Mesendoderm (in vitro differentiated cells): ENCODE measurements at regions not wholly inside any gene's neighbourhood (a gene's known extent, or its start where the extent isn't known, plus 50 kb on each side); places are given as distances from the start of the nearest gene placed in this dataset.

ENCODE experiments used
- DNase-seq: peaks from one replicate; pipeline ENCODE4 v3.0.0; 2013
- H2AK5ac ChIP-seq: 2 replicates; pipeline ENCODE4 v1.6.1; 2013; ENCODE audit warnings: low read length, inconsistent platforms
- H2BK120ac ChIP-seq: 2 replicates; pipeline ENCODE4 v1.6.1; 2013; ENCODE audit warnings: low read depth, mild to moderate bottlenecking, low read length, moderate library complexity, mixed read lengths
- H2BK15ac ChIP-seq: replicated peaks from 2 replicates; pipeline ENCODE4 v1.6.1; 2013; ENCODE audit warnings: low read depth, mild to moderate bottlenecking, moderate library complexity
- H2BK5ac ChIP-seq: 2 replicates; pipeline ENCODE4 v1.6.1; 2013; ENCODE audit warnings: low read length, inconsistent platforms
- H3K18ac ChIP-seq: 2 replicates; pipeline ENCODE4 v1.6.1; 2013; ENCODE audit warnings: mild to moderate bottlenecking, low read length, mixed read lengths
- H3K23ac ChIP-seq: one replicate; pipeline ENCODE4 v1.6.1; 2013; ENCODE audit warnings: low read length
- H3K27ac ChIP-seq: 2 replicates; pipeline ENCODE4 v1.5.1; 2013; ENCODE audit warnings: low read depth, mild to moderate bottlenecking, inconsistent platforms, low read length, moderate library complexity
- H3K27me3 ChIP-seq: 2 replicates; pipeline ENCODE4 v1.6.1; 2013; ENCODE audit warnings: low read length, control low read depth, mild to moderate bottlenecking, inconsistent platforms; ENCODE audit not compliant: insufficient read depth, poor library complexity
- H3K36me3 ChIP-seq: 2 replicates; pipeline ENCODE4 v1.6.1; 2013; ENCODE audit warnings: low read length, inconsistent platforms; ENCODE audit not compliant: control insufficient read depth, insufficient read depth
- H3K4ac ChIP-seq: one replicate; pipeline ENCODE4 v1.6.1; 2013; ENCODE audit warnings: low read depth, mild to moderate bottlenecking, low read length, moderate library complexity
- H3K4me1 ChIP-seq: 2 replicates; pipeline ENCODE4 v1.6.1; 2013; ENCODE audit warnings: low read depth, low read length, inconsistent platforms; ENCODE audit not compliant: control insufficient read depth
- H3K4me2 ChIP-seq: 2 replicates; pipeline ENCODE4 v1.6.1; 2013; ENCODE audit warnings: low read length
- H3K4me3 ChIP-seq: 2 replicates; pipeline ENCODE4 v1.5.1; 2013; ENCODE audit warnings: mild to moderate bottlenecking, low read length
- H3K56ac ChIP-seq: one replicate; pipeline ENCODE4 v1.6.1; 2013; ENCODE audit warnings: low read length
- H3K79me1 ChIP-seq: 2 replicates; pipeline ENCODE4 v1.6.1; 2013; ENCODE audit warnings: low read length, inconsistent platforms
- H3K79me2 ChIP-seq: 2 replicates; pipeline ENCODE4 v1.6.1; 2013; ENCODE audit warnings: mild to moderate bottlenecking, low read length; ENCODE audit not compliant: control insufficient read depth, insufficient read depth
- H3K9ac ChIP-seq: 2 replicates; pipeline ENCODE4 v1.6.1; 2013; ENCODE audit warnings: low read length, inconsistent platforms
- H4K5ac ChIP-seq: one replicate; pipeline ENCODE4 v1.6.1; 2013; ENCODE audit warnings: low read length
- H4K8ac ChIP-seq: one replicate; pipeline ENCODE4 v1.6.1; 2013; ENCODE audit warnings: low read depth, mild to moderate bottlenecking, control low read depth, low read length, moderate library complexity
- WGBS: extraction: QIAGEN DNeasy Blood & Tissue Kit; methylation state at CpG from one replicate; pipeline ENCODE4 v1.1.7; 2013; ENCODE audit warnings: low lambda C conversion rate, missing lambda C conversion rate; ENCODE audit not compliant: insufficient coverage; ENCODE audit errors: extremely low coverage; 5-methylcytosine and 5-hydroxymethylcytosine counted together

DNA sequence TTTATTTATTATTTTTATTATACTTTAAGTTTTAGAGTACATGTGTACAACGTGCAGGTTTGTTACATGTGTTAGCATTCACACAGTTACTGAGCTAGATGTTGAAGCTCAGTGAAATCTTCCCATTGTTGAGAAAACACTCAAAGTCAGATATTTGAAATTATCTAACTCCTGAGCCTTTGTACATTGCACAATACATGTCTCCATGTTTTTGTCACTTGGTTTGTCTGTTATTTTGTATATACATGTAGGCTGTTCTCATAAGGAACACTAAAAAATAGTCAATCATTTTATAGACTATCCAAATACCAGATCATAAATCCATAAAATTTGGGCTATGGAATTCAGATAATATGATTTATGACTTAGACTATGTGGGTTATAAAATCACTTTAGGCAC is 1126.5 kb downstream of the NSUN3 start:
- Histone ChIP-seq H3K4me3 (no peak overlapping the region), H3K18ac (no peak overlapping the region), H3K56ac (no peak overlapping the region), H3K4me1 (no peaks in the 10 kb centered on the region), H3K4me2 (no peak overlapping the region), H4K5ac (no peak overlapping the region), H3K23ac (no peak overlapping the region), H3K27ac (no peak overlapping the region), H2BK15ac (no peak overlapping the region), H2AK5ac (no peak overlapping the region), H3K4ac (no peak overlapping the region), H3K79me2 (no peaks in the 10 kb centered on the region), H2BK5ac (no peak overlapping the region), H3K9ac (no peak overlapping the region), H4K8ac (no peak overlapping the region), H3K27me3 (no peaks in the 10 kb centered on the region), H2BK120ac (no peak overlapping the region), H3K79me1 (no peaks in the 10 kb centered on the region), H3K36me3 (no peaks in the 10 kb centered on the region)
- WGBS = no CpG with 5 or more reads among the region's 1 CpG
- no peak for DNase-seq

DNA sequence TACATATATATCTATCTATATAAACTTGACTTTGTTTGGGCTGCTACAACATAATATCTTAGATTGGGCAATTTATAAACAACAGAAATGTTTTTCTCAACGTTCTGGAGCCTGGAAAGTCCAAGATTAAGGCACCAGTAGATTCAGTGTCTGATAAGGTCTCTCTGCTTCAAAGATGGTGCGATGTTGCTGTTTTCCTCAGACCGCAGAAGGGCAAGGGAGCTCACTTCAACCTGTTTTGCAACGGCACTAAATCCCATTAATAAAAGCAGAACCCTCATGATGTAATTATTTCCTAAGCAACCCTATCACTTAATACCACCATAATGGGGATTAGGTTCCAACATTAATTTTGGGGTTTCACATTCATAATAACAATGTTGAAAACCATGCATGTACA is 1134.8 kb downstream of the NSUN3 start:
- no peak overlapping the region for H3K18ac ChIP-seq
- no peaks in the 10 kb centered on the region for H3K79me1 ChIP-seq
- H3K27me3 ChIP-seq = no peaks in the 10 kb centered on the region
- no peak overlapping the region for H4K8ac ChIP-seq
- H3K4me1 ChIP-seq = no peaks in the 10 kb centered on the region
- H2BK15ac ChIP-seq = no peak overlapping the region
- H2BK120ac ChIP-seq = no peak overlapping the region
- no peak overlapping the region for H3K27ac ChIP-seq
- no peak overlapping the region for H3K23ac ChIP-seq
- DNase-seq = no peak
- no peak overlapping the region for H2BK5ac ChIP-seq
- no peak overlapping the region for H3K9ac ChIP-seq
- H4K5ac ChIP-seq = no peak overlapping the region
- WGBS = no CpG with 5 or more reads among the region's 4 CpGs
- no peak overlapping the region for H3K56ac ChIP-seq
- no peak overlapping the region for H3K4me2 ChIP-seq
- no peak overlapping the region for H3K4me3 ChIP-seq
- H3K79me2 ChIP-seq = no peaks in the 10 kb centered on the region
- H3K36me3 ChIP-seq = no peaks in the 10 kb centered on the region
- H2AK5ac ChIP-seq = no peak overlapping the region
- H3K4ac ChIP-seq = no peak overlapping the region

DNA sequence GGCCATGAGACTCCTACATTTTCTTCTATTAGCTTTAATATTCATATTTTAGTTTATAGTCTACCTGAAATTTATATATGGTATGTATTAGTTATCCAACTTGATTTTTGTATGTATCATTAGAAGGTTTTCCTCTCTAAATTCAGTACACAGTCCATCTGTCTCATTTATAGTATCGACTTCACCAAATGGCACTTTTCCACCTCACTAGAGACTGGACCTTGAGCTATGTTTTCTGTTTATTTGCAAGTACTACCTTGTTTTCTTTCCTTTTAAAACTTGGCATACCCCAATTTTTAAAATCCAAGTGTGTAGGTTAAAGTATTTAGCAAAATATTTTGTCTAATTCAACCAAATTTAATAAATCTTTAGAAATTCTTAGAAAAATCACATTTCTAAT is 1137.5 kb downstream of the NSUN3 start:
- H3K27ac ChIP-seq = no peak overlapping the region
- no peak for DNase-seq
- no peak overlapping the region for H3K4ac ChIP-seq
- H4K5ac ChIP-seq = no peak overlapping the region
- H3K23ac ChIP-seq = no peak overlapping the region
- no peak overlapping the region for H3K56ac ChIP-seq
- no peaks in the 10 kb centered on the region for H3K27me3 ChIP-seq
- no peak overlapping the region for H3K4me3 ChIP-seq
- H3K79me1 ChIP-seq = no peaks in the 10 kb centered on the region
- H4K8ac ChIP-seq = no peak overlapping the region
- H3K79me2 ChIP-seq = no peaks in the 10 kb centered on the region
- H3K18ac ChIP-seq = no peak overlapping the region
- no peak overlapping the region for H2BK15ac ChIP-seq
- H2BK120ac ChIP-seq = no peak overlapping the region
- no peaks in the 10 kb centered on the region for H3K4me1 ChIP-seq
- no peak overlapping the region for H3K9ac ChIP-seq
- no CpG with 5 or more reads among the region's 1 CpG for WGBS
- no peak overlapping the region for H3K4me2 ChIP-seq
- H2BK5ac ChIP-seq = no peak overlapping the region
- no peak overlapping the region for H2AK5ac ChIP-seq
- no peaks in the 10 kb centered on the region for H3K36me3 ChIP-seq

DNA sequence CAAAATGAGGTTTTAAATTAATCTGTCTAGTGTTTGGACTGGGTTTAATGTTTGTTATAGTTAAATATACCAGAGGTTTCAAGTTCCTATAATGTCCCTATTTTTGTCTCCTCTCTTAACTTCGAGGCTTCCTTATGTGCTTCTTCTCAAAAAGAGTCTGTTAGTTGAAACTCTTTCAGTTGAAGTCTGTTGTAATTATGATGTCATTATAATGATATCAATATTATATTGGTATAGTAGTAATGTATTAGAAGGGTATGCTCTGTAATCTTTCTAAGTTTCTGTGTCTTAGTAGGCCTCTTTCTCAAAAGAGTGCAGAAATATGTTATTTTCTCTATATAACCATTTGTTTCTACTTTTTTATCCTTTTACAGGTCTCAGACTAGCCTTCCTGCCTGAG is 1148.0 kb downstream of the NSUN3 start:
- no peak overlapping the region for H3K4me2 ChIP-seq
- H3K27me3 ChIP-seq = no peaks in the 10 kb centered on the region
- H3K27ac ChIP-seq = no peak overlapping the region
- no peaks in the 10 kb centered on the region for H3K4me1 ChIP-seq
- no peak overlapping the region for H3K4ac ChIP-seq
- no peaks in the 10 kb centered on the region for H3K36me3 ChIP-seq
- H3K4me3 ChIP-seq = no peak overlapping the region
- H4K8ac ChIP-seq = no peak overlapping the region
- DNase-seq = no peak
- H3K18ac ChIP-seq = no peak overlapping the region
- no peak overlapping the region for H3K23ac ChIP-seq
- no peak overlapping the region for H2BK5ac ChIP-seq
- no peak overlapping the region for H2BK15ac ChIP-seq
- no peak overlapping the region for H3K9ac ChIP-seq
- no CpG with 5 or more reads among the region's 1 CpG for WGBS
- no peak overlapping the region for H3K56ac ChIP-seq
- no peak overlapping the region for H4K5ac ChIP-seq
- no peak overlapping the region for H2AK5ac ChIP-seq
- H2BK120ac ChIP-seq = no peak overlapping the region
- no peaks in the 10 kb centered on the region for H3K79me1 ChIP-seq
- H3K79me2 ChIP-seq = no peaks in the 10 kb centered on the region

DNA sequence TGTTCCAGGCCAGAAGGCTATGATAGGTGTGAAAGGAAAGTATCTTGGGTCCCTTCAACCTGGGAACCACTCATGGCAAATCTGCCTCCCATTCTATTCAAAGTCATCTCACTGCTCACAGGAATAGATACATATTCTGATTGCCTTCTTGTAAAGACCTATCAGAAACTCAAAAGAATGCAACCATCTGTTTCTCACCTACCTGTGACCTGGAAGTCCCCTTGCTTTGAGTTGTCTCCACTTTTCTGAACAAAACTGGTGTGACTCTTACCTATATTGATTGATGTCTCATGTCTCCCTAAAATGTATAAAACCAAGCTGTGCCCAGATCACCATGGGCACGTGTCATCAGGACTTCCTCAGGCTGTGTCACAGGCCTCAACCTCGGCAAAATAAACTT is 1149.3 kb downstream of the NSUN3 start:
- no peak overlapping the region for H2AK5ac ChIP-seq
- H2BK120ac ChIP-seq = no peak overlapping the region
- no peaks in the 10 kb centered on the region for H3K36me3 ChIP-seq
- no peak overlapping the region for H3K18ac ChIP-seq
- no peaks in the 10 kb centered on the region for H3K79me1 ChIP-seq
- H2BK15ac ChIP-seq = no peak overlapping the region
- no peak overlapping the region for H4K8ac ChIP-seq
- no peak overlapping the region for H3K56ac ChIP-seq
- no peaks in the 10 kb centered on the region for H3K79me2 ChIP-seq
- H3K4ac ChIP-seq = no peak overlapping the region
- H3K27ac ChIP-seq = no peak overlapping the region
- no peaks in the 10 kb centered on the region for H3K4me1 ChIP-seq
- H3K4me2 ChIP-seq = no peak overlapping the region
- no peak overlapping the region for H3K23ac ChIP-seq
- no CpG with 5 or more reads among the region's 2 CpGs for WGBS
- no peak overlapping the region for H4K5ac ChIP-seq
- no peak overlapping the region for H3K4me3 ChIP-seq
- H3K9ac ChIP-seq = no peak overlapping the region
- H2BK5ac ChIP-seq = no peak overlapping the region
- no peaks in the 10 kb centered on the region for H3K27me3 ChIP-seq
- DNase-seq = peak; percentile 41

DNA sequence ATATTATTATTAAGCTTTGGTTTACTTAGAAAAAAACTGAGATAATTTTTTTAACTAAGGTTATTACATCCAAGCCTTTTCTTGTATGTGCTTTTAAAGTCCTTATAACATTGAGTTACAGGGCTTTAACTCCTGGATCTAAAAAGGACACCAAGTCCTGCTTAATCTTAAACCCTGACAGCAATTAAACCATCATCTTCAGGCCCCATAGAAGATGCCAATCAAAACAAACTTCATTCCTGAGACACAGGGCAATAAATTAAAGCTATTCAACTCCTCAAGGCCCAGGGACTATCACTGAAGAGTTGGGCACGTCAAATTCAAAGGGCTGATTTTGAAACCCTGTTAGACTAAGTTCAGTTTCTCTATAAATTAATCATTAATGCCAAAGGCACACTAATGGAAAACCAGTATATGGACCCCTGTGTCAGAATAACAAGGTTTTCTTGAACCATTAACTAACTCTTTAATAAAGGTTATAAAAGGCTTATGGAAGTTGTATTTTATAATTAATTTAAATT is 1152.6 kb downstream of the NSUN3 start:
- H3K9ac ChIP-seq = no peak overlapping the region
- H3K79me1 ChIP-seq = no peaks in the 10 kb centered on the region
- no peak overlapping the region for H2BK5ac ChIP-seq
- H3K56ac ChIP-seq = no peak overlapping the region
- no peak overlapping the region for H2BK120ac ChIP-seq
- no peak overlapping the region for H3K18ac ChIP-seq
- no peak overlapping the region for H3K4me2 ChIP-seq
- no peak overlapping the region for H2AK5ac ChIP-seq
- no peak for DNase-seq
- no peak overlapping the region for H3K4me3 ChIP-seq
- no peak overlapping the region for H3K23ac ChIP-seq
- H3K36me3 ChIP-seq = no peaks in the 10 kb centered on the region
- no peak overlapping the region for H3K27ac ChIP-seq
- no peaks in the 10 kb centered on the region for H3K27me3 ChIP-seq
- H3K79me2 ChIP-seq = no peaks in the 10 kb centered on the region
- WGBS = no CpG with 5 or more reads among the region's 1 CpG
- H3K4ac ChIP-seq = no peak overlapping the region
- H2BK15ac ChIP-seq = no peak overlapping the region
- no peak overlapping the region for H4K8ac ChIP-seq
- H3K4me1 ChIP-seq = no peaks in the 10 kb centered on the region
- no peak overlapping the region for H4K5ac ChIP-seq
